ENCODE measurements at regions not wholly inside any gene's neighbourhood (a gene's known extent, or its start where the extent isn't known, plus 50 kb on each side); places are given as distances from the start of the nearest gene placed in this dataset.

- H3K9me3 ChIP-seq (ENCODE audit: control insufficient read depth, insufficient read depth, low read length), result peaks cover 3% of the 10 kb centered on the region
- DNase-seq (no peak), ATAC-seq (no peak)
- no peak overlapping the region for H3K4me3 ChIP-seq (ENCODE audit: low read length)
- no peak overlapping the region for H3K27ac ChIP-seq (ENCODE audit: low read length)
- intact Hi-C loops (cut with micrococcal nuclease), result no loop called here
- Mint-ChIP-seq H3K27ac (no peak overlapping the region), H3K4me1 (no peaks in the 10 kb centered on the region), H3K27me3 (ENCODE audit: low read depth in 2 of 2) (no peaks in the 10 kb centered on the region), H3K4me3 (no peak overlapping the region), H3K9me3 (peaks cover 13 to 24% of the 10 kb centered on the region in 2 donors), H3K36me3 (no peaks in the 10 kb centered on the region)
- TF ChIP-seq, protein P1, sequence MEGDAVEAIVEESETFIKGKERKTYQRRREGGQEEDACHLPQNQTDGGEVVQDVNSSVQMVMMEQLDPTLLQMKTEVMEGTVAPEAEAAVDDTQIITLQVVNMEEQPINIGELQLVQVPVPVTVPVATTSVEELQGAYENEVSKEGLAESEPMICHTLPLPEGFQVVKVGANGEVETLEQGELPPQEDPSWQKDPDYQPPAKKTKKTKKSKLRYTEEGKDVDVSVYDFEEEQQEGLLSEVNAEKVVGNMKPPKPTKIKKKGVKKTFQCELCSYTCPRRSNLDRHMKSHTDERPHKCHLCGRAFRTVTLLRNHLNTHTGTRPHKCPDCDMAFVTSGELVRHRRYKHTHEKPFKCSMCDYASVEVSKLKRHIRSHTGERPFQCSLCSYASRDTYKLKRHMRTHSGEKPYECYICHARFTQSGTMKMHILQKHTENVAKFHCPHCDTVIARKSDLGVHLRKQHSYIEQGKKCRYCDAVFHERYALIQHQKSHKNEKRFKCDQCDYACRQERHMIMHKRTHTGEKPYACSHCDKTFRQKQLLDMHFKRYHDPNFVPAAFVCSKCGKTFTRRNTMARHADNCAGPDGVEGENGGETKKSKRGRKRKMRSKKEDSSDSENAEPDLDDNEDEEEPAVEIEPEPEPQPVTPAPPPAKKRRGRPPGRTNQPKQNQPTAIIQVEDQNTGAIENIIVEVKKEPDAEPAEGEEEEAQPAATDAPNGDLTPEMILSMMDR (IDR thresholded peaks at IDR 0.05), result no peak
- no peaks in the 10 kb centered on the region for H3K4me1 ChIP-seq (ENCODE audit: control insufficient read depth, insufficient read depth, low read length)
- H3K27me3 ChIP-seq (ENCODE audit: control insufficient read depth, insufficient read depth, low read length), result no peaks in the 10 kb centered on the region
- WGBS (ENCODE audit: insufficient coverage), result 71% methylated on average over 2 of the region's 2 CpGs
- H3K36me3 ChIP-seq (ENCODE audit: control insufficient read depth, insufficient read depth, low read length), result no peaks in the 10 kb centered on the region
Measured at GRCh38 chr4:72959411-72959810, 110.1 kb downstream of the COX18 start.

DNA sequence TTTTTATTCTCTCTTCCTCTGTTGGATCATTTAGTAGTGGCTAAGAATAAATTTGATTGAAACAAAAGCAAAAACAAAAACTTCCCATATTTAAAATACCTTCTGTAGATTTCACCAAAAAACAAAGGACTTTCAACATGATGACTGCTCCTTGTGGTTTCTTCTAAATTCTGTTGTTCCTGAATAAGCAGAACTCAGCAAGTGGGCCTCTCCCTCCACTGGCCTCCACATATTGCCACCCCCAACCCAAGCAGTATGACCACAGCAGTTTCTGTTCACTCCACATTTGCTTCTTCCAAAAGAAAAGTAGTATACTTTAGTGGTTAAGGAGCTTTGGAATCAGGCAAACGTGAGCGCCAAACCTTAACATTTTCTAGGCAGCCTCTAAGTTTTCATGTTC is 114.7 kb downstream of the COX18 start:
- peaks cover 3% of the 10 kb centered on the region for H3K9me3 ChIP-seq (ENCODE audit: control insufficient read depth, insufficient read depth, low read length)
- no peaks in the 10 kb centered on the region for H3K27me3 Mint-ChIP-seq (ENCODE audit: low read depth in 2 of 2)
- H3K27me3 ChIP-seq (ENCODE audit: control insufficient read depth, insufficient read depth, low read length), result no peaks in the 10 kb centered on the region
- 92% methylated on average over 2 of the region's 2 CpGs for WGBS (ENCODE audit: insufficient coverage)
- ATAC-seq (no peak), DNase-seq (no peak)
- peaks cover 8 to 11% of the 10 kb centered on the region in 2 donors for H3K9me3 Mint-ChIP-seq
- H3K4me1 Mint-ChIP-seq, result no peaks in the 10 kb centered on the region
- H3K4me3 Mint-ChIP-seq, result no peak overlapping the region
- intact Hi-C loops (cut with micrococcal nuclease), result no loop called here
- H3K4me1 ChIP-seq (ENCODE audit: control insufficient read depth, insufficient read depth, low read length), result no peaks in the 10 kb centered on the region
- no peaks in the 10 kb centered on the region for H3K36me3 ChIP-seq (ENCODE audit: control insufficient read depth, insufficient read depth, low read length)
- H3K27ac ChIP-seq (ENCODE audit: low read length), result no peak overlapping the region
- H3K4me3 ChIP-seq (ENCODE audit: low read length), result no peak overlapping the region
- H3K27ac Mint-ChIP-seq, result no peak overlapping the region
- TF ChIP-seq, protein P1 (IDR thresholded peaks at IDR 0.05), result no peak
- H3K36me3 Mint-ChIP-seq, result no peaks in the 10 kb centered on the region

GRCh38 chr4:72953571-72953970 is 115.9 kb downstream of the COX18 start:
- no peak overlapping the region for H3K4me3 ChIP-seq (ENCODE audit: low read length)
- DNase-seq (no peak), ATAC-seq (no peak)
- H3K4me1 ChIP-seq (ENCODE audit: control insufficient read depth, insufficient read depth, low read length), result no peaks in the 10 kb centered on the region
- H3K27ac Mint-ChIP-seq, result no peak overlapping the region
- no CpG with 5 or more reads among the region's 1 CpG for WGBS (ENCODE audit: insufficient coverage)
- H3K9me3 Mint-ChIP-seq, result peaks cover 5 to 6% of the 10 kb centered on the region in 2 donors
- H3K4me3 Mint-ChIP-seq, result no peak overlapping the region
- no peaks in the 10 kb centered on the region for H3K27me3 Mint-ChIP-seq (ENCODE audit: low read depth in 2 of 2)
- H3K4me1 Mint-ChIP-seq, result no peaks in the 10 kb centered on the region
- H3K9me3 ChIP-seq (ENCODE audit: control insufficient read depth, insufficient read depth, low read length), result no peaks in the 10 kb centered on the region
- TF ChIP-seq, protein P1 (IDR thresholded peaks at IDR 0.05), result no peak
- H3K27ac ChIP-seq (ENCODE audit: low read length), result no peak overlapping the region
- no peaks in the 10 kb centered on the region for H3K27me3 ChIP-seq (ENCODE audit: control insufficient read depth, insufficient read depth, low read length)
- no peaks in the 10 kb centered on the region for H3K36me3 ChIP-seq (ENCODE audit: control insufficient read depth, insufficient read depth, low read length)
- H3K36me3 Mint-ChIP-seq, result no peaks in the 10 kb centered on the region
- intact Hi-C loops (cut with micrococcal nuclease), result no loop called here

DNA sequence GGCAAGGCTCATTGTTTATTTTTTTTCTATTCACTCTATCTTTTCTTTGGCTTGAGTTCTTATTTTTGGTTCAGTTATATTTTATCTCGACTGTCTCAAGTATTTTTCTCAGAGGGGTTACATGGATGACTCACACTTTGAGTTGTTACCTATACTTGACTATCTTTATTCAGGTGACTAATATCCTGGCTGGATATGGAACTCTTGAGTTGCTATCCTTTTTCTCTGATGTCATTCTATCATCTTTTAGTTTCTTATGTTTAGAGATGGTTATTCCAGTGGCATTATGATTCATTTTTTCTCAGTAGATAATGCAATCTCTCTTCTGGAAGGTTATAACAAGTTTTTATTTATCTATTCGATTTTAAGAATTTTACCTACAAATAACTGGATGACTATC is 117.9 kb downstream of the COX18 start:
- Histone ChIP-seq H3K4me3 (ENCODE audit: low read length) (no peak overlapping the region), H3K9me3 (ENCODE audit: control insufficient read depth, insufficient read depth, low read length) (no peaks in the 10 kb centered on the region), H3K27me3 (ENCODE audit: control insufficient read depth, insufficient read depth, low read length) (no peaks in the 10 kb centered on the region), H3K27ac (ENCODE audit: low read length) (no peak overlapping the region), H3K4me1 (ENCODE audit: control insufficient read depth, insufficient read depth, low read length) (no peaks in the 10 kb centered on the region), H3K36me3 (ENCODE audit: control insufficient read depth, insufficient read depth, low read length) (no peaks in the 10 kb centered on the region)
- Mint-ChIP-seq H3K36me3 (no peaks in the 10 kb centered on the region), H3K4me1 (no peaks in the 10 kb centered on the region), H3K4me3 (no peak overlapping the region), H3K9me3 (peaks cover 3 to 6% of the 10 kb centered on the region in 2 donors), H3K27me3 (ENCODE audit: low read depth in 2 of 2) (no peaks in the 10 kb centered on the region), H3K27ac (no peak overlapping the region)
- WGBS (ENCODE audit: insufficient coverage), result no CpG with 5 or more reads among the region's 2 CpGs
- ATAC-seq (no peak), DNase-seq (no peak)
- intact Hi-C loops (cut with micrococcal nuclease), result no loop called here
- TF ChIP-seq, protein P1 (IDR thresholded peaks at IDR 0.05), result no peak

Data from natural killer cell (primary cell).